Prostate gland (tissue), 2 donors: ENCODE measurements at regions not wholly inside any gene's neighbourhood (a gene's known extent, or its start where the extent isn't known, plus 50 kb on each side); places are given as distances from the start of the nearest gene placed in this dataset.

Experiments used
- DNase-seq: peaks from one replicate; pipeline ENCODE4 v3.0.0-alpha.2; 2019; ENCODE audit warnings: low spot score
- H3K27ac ChIP-seq, 2 donors: fragments of 200-600 bp; sonication (generic); 2 replicates each; pipeline ENCODE4 v1.5.1; 2017 to 2019
- H3K27me3 ChIP-seq: fragments of 200-600 bp; sonication (generic); replicated peaks from 2 replicates; pipeline ENCODE4 v1.5.1; 2019; ENCODE audit not compliant: insufficient read depth
- H3K36me3 ChIP-seq, 2 donors: fragments of 200-600 bp; sonication (generic); 1 replicate in 1 of 2; 2 replicates in 1 of 2; pipeline versions ENCODE4 v1.5.1 to v1.8.1; 2017 to 2019
- H3K4me1 ChIP-seq: fragments of 200-600 bp; sonication (generic); replicated peaks from 2 replicates; pipeline ENCODE4 v1.5.1; 2019
- H3K4me3 ChIP-seq, 2 donors: fragments of 200-600 bp; sonication (generic); 2 replicates each; pipeline ENCODE4 v1.5.1; 2017 to 2019
- H3K9me3 ChIP-seq: fragments of 200-600 bp; sonication (generic); 2 replicates; pipeline ENCODE4 v1.5.1; 2017
- CTCF ChIP-seq, 4 experiments: fragments of 200-600 bp in 2 of 4; fragments of 450-650 bp in 2 of 4; sonication (generic) in 2 of 4; IDR thresholded peaks; 1 replicate in 3 of 4; 2 replicates in 1 of 4; pipeline ENCODE4 v1.5.1; 2016 to 2019; ENCODE audit warnings: antibody characterized with exemption in 4 of 4, mild to moderate bottlenecking in 2 of 4, moderate library complexity in 2 of 4
- POLR2A ChIP-seq: fragments of 450-650 bp; IDR thresholded peaks from one replicate; pipeline ENCODE4 v1.6.1; 2016; ENCODE audit warnings: antibody characterized with exemption, mild to moderate bottlenecking
- POLR2AphosphoS5 ChIP-seq: sonication (generic); formaldehyde crosslinking; IDR thresholded peaks from one replicate; pipeline ENCODE4 v1.6.1; 2017; ENCODE audit warnings: antibody characterized with exemption
- WGBS: methylation state at CpG from one replicate; pipeline ENCODE4 v1.1.5; 2018; 5-methylcytosine and 5-hydroxymethylcytosine counted together
- intact Hi-C: fragments of 100-400 bp; cut with DNase I; formaldehyde crosslinking; loops from one replicate; pipeline ENCODE4 v1.14.2; 2022

GRCh38 chr6:147135211-147135681, 69.0 kb upstream of the STXBP5 start:
- Histone ChIP-seq H3K27ac (no peak overlapping the region), H3K27me3 (no peaks in the 10 kb centered on the region), H3K4me3 (no peak overlapping the region), H3K36me3 (no peaks in the 10 kb centered on the region), H3K9me3 (no peaks in the 10 kb centered on the region), H3K4me1 (no peaks in the 10 kb centered on the region)
- no peak for DNase-seq
- WGBS: 69% methylated on average over 2 of the region's 2 CpGs
- no peak for TF ChIP-seq POLR2AphosphoS5
- no peak for TF ChIP-seq POLR2A
- no peak for TF ChIP-seq CTCF (IDR thresholded peaks at IDR 0.05)
- intact Hi-C loops: no loop called here

- Histone ChIP-seq H3K27me3 (no peaks in the 10 kb centered on the region), H3K9me3 (no peaks in the 10 kb centered on the region), H3K4me1 (no peaks in the 10 kb centered on the region), H3K27ac (no peak overlapping the region), H3K4me3 (no peak overlapping the region), H3K36me3 (no peaks in the 10 kb centered on the region)
- intact Hi-C loops: no loop called here
- no peak for TF ChIP-seq POLR2AphosphoS5
- no peak for TF ChIP-seq POLR2A
- no peak for TF ChIP-seq CTCF (IDR thresholded peaks at IDR 0.05)
- DNase-seq: no peak
- 50% methylated on average over 2 of the region's 2 CpGs for WGBS
These were observed 68.2 kb upstream of the STXBP5 start for GRCh38 chr6:147136057-147136456.

- H3K36me3 ChIP-seq: no peaks in the 10 kb centered on the region
- 76% methylated on average over 4 of the region's 4 CpGs for WGBS
These were observed 66.2 kb upstream of the STXBP5 start for GRCh38 chr6:147137986-147138385.

GRCh38 chr6:147138835-147139234, 65.4 kb upstream of the STXBP5 start:
- Histone ChIP-seq H3K4me3 (no peak overlapping the region), H3K9me3 (no peaks in the 10 kb centered on the region), H3K27me3 (no peaks in the 10 kb centered on the region), H3K4me1 (no peaks in the 10 kb centered on the region), H3K36me3 (no peaks in the 10 kb centered on the region), H3K27ac (no peak overlapping the region)
- TF ChIP-seq POLR2AphosphoS5 (no peak), POLR2A (no peak), CTCF (IDR thresholded peaks at IDR 0.05) (no peak)
- no peak for DNase-seq
- intact Hi-C loops: no loop called here
- WGBS: 91% methylated on average over 3 of the region's 3 CpGs

More at GRCh38 chr6:147137986-147138385, 66.2 kb upstream of the STXBP5 start:
- no peak for TF ChIP-seq POLR2A
- TF ChIP-seq CTCF (IDR thresholded peaks at IDR 0.05): no peak
- no peak for TF ChIP-seq POLR2AphosphoS5
- Histone ChIP-seq H3K4me3 (no peak overlapping the region), H3K9me3 (no peaks in the 10 kb centered on the region), H3K27me3 (no peaks in the 10 kb centered on the region), H3K4me1 (no peaks in the 10 kb centered on the region), H3K27ac (no peak overlapping the region)
- intact Hi-C loops: no loop called here
- DNase-seq: no peak

GRCh38 chr6:147141711-147142308, 62.4 kb upstream of the STXBP5 start:
- no peaks in the 10 kb centered on the region for H3K27me3 ChIP-seq
- intact Hi-C loops: no loop called here
- no peak for DNase-seq
- WGBS: 95% methylated on average over 1 of the region's 1 CpG
- H3K27ac ChIP-seq: no peak overlapping the region
- TF ChIP-seq CTCF (IDR thresholded peaks at IDR 0.05) (no peak), POLR2AphosphoS5 (no peak), POLR2A (no peak)
- no peaks in the 10 kb centered on the region for H3K4me1 ChIP-seq
- H3K9me3 ChIP-seq: no peaks in the 10 kb centered on the region
- H3K4me3 ChIP-seq: no peak overlapping the region
- H3K36me3 ChIP-seq: no peaks in the 10 kb centered on the region
